ENCODE measurements at regions not wholly inside any gene's neighbourhood (a gene's known extent, or its start where the extent isn't known, plus 50 kb on each side); places are given as distances from the start of the nearest gene placed in this dataset.

- TF ChIP-seq POLR2A (IDR thresholded peaks at IDR 0.05; ENCODE audit: low read depth, low read length): no peak
- no peak for TF ChIP-seq TAF1 (IDR thresholded peaks at IDR 0.05; ENCODE audit: borderline replicate concordance, low read depth, low read length)
- no peak for TF ChIP-seq POLR2AphosphoS5 (IDR thresholded peaks at IDR 0.05; ENCODE audit: low read depth, low read length)
Observed at GRCh38 chr3:194272221-194272620, 78.9 kb downstream of the CPN2 start.
